B cell (primary cell): ENCODE measurements at regions not wholly inside any gene's neighbourhood (a gene's known extent, or its start where the extent isn't known, plus 50 kb on each side); places are given as distances from the start of the nearest gene placed in this dataset.

Experiments used
- ATAC-seq: fragments of 200-7000 bp; cut with Tn5 transposase; one replicate; pipeline ENCODE4 v1.10.0; 2021; ENCODE audit warnings: low read depth, mild to moderate bottlenecking, moderate number of reproducible peaks, moderate library complexity
- CTCF ChIA-PET: fragments of 350-600 bp; sonication (Branson Sonifier 250); formaldehyde crosslinking; loops from one replicate; lab custom pipeline; 2021; ENCODE audit warnings: antibody characterized with exemption, inconsistent platforms; lab: Charles Lee
- POLR2A ChIA-PET: fragments of 350-600 bp; sonication (Branson Sonifier 250); formaldehyde crosslinking; loops from one replicate; lab custom pipeline; 2021; ENCODE audit warnings: antibody characterized with exemption; lab: Charles Lee
- DNase-seq: peaks from one replicate; pipeline ENCODE4 v3.0.0; 2013
- H2AFZ ChIP-seq: 2 replicates; pipeline ENCODE4 v1.6.1; 2012; ENCODE audit warnings: mild to moderate bottlenecking, low read depth, low read length; ENCODE audit not compliant: insufficient read depth, poor library complexity, severe bottlenecking
- H3K27ac ChIP-seq, 2 donors: 1 replicate in 1 of 2; 2 replicates in 1 of 2; pipeline ENCODE4 v1.5.1; 2012 to 2013; ENCODE audit warnings: low read length in 2 of 2, mild to moderate bottlenecking in 2 of 2, moderate library complexity in 1 of 2
- H3K27me3 ChIP-seq, 4 experiments: fragments of 200-600 bp in 1 of 4; sonication (generic) in 1 of 4; replicated peaks in 1 of 4; 1 replicate in 2 of 4; 2 replicates in 2 of 4; pipeline versions ENCODE4 v1.6.1 to v1.7.0; 2013 to 2016; ENCODE audit warnings: low read length in 3 of 4, mild to moderate bottlenecking in 2 of 4, mixed read lengths in 1 of 4, moderate library complexity in 1 of 4; ENCODE audit not compliant: insufficient read depth in 4 of 4, control insufficient read depth in 3 of 4; ENCODE audit errors: control extremely low read depth in 1 of 4
- H3K36me3 ChIP-seq, 2 experiments: replicated peaks in 1 of 2; 1 replicate in 1 of 2; 2 replicates in 1 of 2; pipeline versions ENCODE4 v1.6.1 to v1.7.1; 2013; ENCODE audit warnings: low read length in 1 of 2; ENCODE audit not compliant: insufficient read depth in 2 of 2, control insufficient read depth in 1 of 2; ENCODE audit errors: control extremely low read depth in 1 of 2, extremely low read depth in 1 of 2
- H3K4me1 ChIP-seq, 2 donors: fragments of 200-600 bp in 1 of 2; sonication (generic) in 1 of 2; 1 replicate in 1 of 2; 2 replicates in 1 of 2; pipeline versions ENCODE4 v1.5.1 to v1.6.1; 2013 to 2017; ENCODE audit warnings: low read length in 2 of 2; ENCODE audit not compliant: control insufficient read depth in 2 of 2, insufficient read depth in 2 of 2
- H3K4me2 ChIP-seq: replicated peaks from 2 replicates; pipeline ENCODE3; 2012; ENCODE audit warnings: mild to moderate bottlenecking, low read depth, low read length; ENCODE audit not compliant: poor library complexity, severe bottlenecking
- H3K4me3 ChIP-seq, 5 experiments: fragments of 200-600 bp in 1 of 5; sonication (generic) in 1 of 5; 1 replicate in 3 of 5; 2 replicates in 2 of 5; pipeline versions ENCODE4 v1.5.1 to v1.7.0; 2011 to 2016; ENCODE audit warnings: low read length in 4 of 5, mild to moderate bottlenecking in 4 of 5, low read depth in 2 of 5, control low read depth in 1 of 5, moderate library complexity in 1 of 5; ENCODE audit not compliant: insufficient read depth in 1 of 5; ENCODE audit errors: control extremely low read depth in 1 of 5, extremely low read depth in 1 of 5
- H3K79me2 ChIP-seq: fragments of 200-600 bp; sonication (generic); one replicate; pipeline ENCODE4 v1.6.0; 2016; ENCODE audit warnings: low read length; ENCODE audit not compliant: control insufficient read depth, insufficient read depth
- H3K9ac ChIP-seq: fragments of 200-600 bp; sonication (generic); 2 replicates; pipeline ENCODE4 v1.6.1; 2017; ENCODE audit warnings: mild to moderate bottlenecking, low read length, moderate library complexity
- H3K9me3 ChIP-seq, 3 donors: one replicate each; pipeline versions ENCODE4 v1.6.1 to v1.7.1; 2013; ENCODE audit warnings: low read length in 2 of 3; ENCODE audit not compliant: control insufficient read depth in 2 of 3, insufficient read depth in 1 of 3; ENCODE audit errors: control extremely low read depth in 1 of 3
- H4K20me1 ChIP-seq: 2 replicates; pipeline ENCODE4 v1.6.0; 2012; ENCODE audit warnings: mild to moderate bottlenecking, low read length; ENCODE audit not compliant: insufficient read depth, control insufficient read depth, poor library complexity, severe bottlenecking
- H3K27ac Mint-ChIP-seq: one replicate; pipeline ENCODE4 v1.8.0; 2021; ENCODE audit warnings: mixed read lengths
- H3K27me3 Mint-ChIP-seq: one replicate; pipeline ENCODE4 v1.8.0; 2021; ENCODE audit warnings: mixed read lengths
- H3K4me1 Mint-ChIP-seq: one replicate; pipeline ENCODE4 v1.8.0; 2021; ENCODE audit warnings: mixed read lengths
- H3K4me3 Mint-ChIP-seq: one replicate; pipeline ENCODE4 v1.8.0; 2021; ENCODE audit warnings: mixed read lengths
- H3K9me3 Mint-ChIP-seq: one replicate; pipeline ENCODE4 v1.8.0; 2022; ENCODE audit warnings: mixed read lengths; ENCODE audit not compliant: insufficient read depth
- EZH2 ChIP-seq: IDR thresholded peaks from 2 replicates; pipeline ENCODE4 v1.6.1; 2012; ENCODE audit warnings: borderline replicate concordance, low read depth, mild to moderate bottlenecking, moderate library complexity, low read length; ENCODE audit not compliant: insufficient read depth, poor library complexity, severe bottlenecking
- WGBS: methylation state at CpG from one replicate; pipeline ENCODE4 v1.1.5; 2013; ENCODE audit warnings: missing lambda C conversion rate; ENCODE audit not compliant: insufficient coverage; 5-methylcytosine and 5-hydroxymethylcytosine counted together
- intact Hi-C: fragments of 100-400 bp; cut with micrococcal nuclease; formaldehyde crosslinking; loops from one replicate; pipeline ENCODE4 v1.10.0; 2022
- TF ChIP-seq, protein P1 (sequence below): fragments of 200-600 bp; IDR thresholded peaks from one replicate; pipeline ENCODE4 v1.8.0; 2022; ENCODE audit warnings: antibody characterized with exemption, mild to moderate bottlenecking

DNA sequence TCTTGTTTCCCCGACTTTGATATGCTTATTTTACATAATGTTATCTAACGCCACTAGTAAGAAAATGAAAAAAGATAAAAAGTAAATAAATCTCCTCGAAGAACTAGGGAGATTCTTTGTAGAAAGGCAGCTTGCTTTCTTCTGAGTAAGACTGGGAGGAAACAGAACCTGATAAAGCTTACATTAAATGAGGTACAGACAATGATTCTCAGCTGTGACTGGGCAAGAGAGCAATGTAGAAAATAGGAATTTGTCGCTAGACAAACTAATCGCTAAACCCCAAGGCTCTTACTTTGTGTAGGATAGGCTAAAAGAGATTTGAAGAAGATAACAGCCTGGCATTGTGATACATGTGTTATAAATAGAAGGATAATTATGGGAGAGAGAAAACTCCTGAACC is 919.0 kb upstream of the ALCAM start:
- ChIA-PET POLR2A (no interaction called here), CTCF (no interaction called here)
- Histone ChIP-seq H3K9me3 (no peaks in the 10 kb centered on the region), H3K36me3 (no peaks in the 10 kb centered on the region), H3K9ac (no peak overlapping the region), H4K20me1 (no peaks in the 10 kb centered on the region), H3K4me3 (no peak overlapping the region), H3K27me3 (no peaks in the 10 kb centered on the region), H3K27ac (no peak overlapping the region), H3K4me2 (no peak overlapping the region), H3K79me2 (no peaks in the 10 kb centered on the region), H2AFZ (no peak overlapping the region), H3K4me1 (no peaks in the 10 kb centered on the region)
- peaks cover 3% of the 10 kb centered on the region for H3K9me3 Mint-ChIP-seq
- intact Hi-C loops, result no loop called here
- TF ChIP-seq EZH2, result no peak
- TF ChIP-seq, protein P1, sequence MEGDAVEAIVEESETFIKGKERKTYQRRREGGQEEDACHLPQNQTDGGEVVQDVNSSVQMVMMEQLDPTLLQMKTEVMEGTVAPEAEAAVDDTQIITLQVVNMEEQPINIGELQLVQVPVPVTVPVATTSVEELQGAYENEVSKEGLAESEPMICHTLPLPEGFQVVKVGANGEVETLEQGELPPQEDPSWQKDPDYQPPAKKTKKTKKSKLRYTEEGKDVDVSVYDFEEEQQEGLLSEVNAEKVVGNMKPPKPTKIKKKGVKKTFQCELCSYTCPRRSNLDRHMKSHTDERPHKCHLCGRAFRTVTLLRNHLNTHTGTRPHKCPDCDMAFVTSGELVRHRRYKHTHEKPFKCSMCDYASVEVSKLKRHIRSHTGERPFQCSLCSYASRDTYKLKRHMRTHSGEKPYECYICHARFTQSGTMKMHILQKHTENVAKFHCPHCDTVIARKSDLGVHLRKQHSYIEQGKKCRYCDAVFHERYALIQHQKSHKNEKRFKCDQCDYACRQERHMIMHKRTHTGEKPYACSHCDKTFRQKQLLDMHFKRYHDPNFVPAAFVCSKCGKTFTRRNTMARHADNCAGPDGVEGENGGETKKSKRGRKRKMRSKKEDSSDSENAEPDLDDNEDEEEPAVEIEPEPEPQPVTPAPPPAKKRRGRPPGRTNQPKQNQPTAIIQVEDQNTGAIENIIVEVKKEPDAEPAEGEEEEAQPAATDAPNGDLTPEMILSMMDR, result no peak
- no peak overlapping the region for H3K27ac Mint-ChIP-seq
- ATAC-seq, result no peak
- no peaks in the 10 kb centered on the region for H3K4me1 Mint-ChIP-seq
- no peaks in the 10 kb centered on the region for H3K27me3 Mint-ChIP-seq
- DNase-seq, result no peak
- H3K4me3 Mint-ChIP-seq, result no peak overlapping the region
- WGBS, result 29% methylated on average over 1 of the region's 5 CpGs

DNA sequence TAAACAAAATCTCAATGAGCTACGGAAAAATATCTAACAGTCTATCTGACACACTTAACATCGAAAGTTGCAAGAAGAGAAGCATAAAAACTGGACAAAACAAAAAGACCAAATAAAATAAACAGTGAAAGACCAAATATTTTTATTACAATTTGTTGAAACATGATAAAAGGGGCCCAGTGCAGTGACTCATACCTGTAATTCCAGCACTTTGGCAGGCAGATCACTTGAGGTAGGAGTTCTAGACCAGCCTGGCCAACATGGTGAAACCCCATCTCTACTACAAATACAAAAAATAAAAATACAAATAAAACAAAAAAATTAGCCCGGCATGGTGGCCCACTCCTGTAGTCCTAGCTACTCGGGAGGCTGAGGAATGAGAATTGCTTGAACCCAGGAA is 914.0 kb upstream of the ALCAM start:
- no peaks in the 10 kb centered on the region for H3K27me3 ChIP-seq
- H3K4me3 ChIP-seq, result no peak overlapping the region
- TF ChIP-seq, protein P1, result no peak
- TF ChIP-seq EZH2, result no peak
- H3K9ac ChIP-seq, result no peak overlapping the region
- no peaks in the 10 kb centered on the region for H4K20me1 ChIP-seq
- Mint-ChIP-seq H3K9me3 (peaks cover 3% of the 10 kb centered on the region), H3K27me3 (no peaks in the 10 kb centered on the region), H3K4me3 (no peak overlapping the region), H3K4me1 (no peaks in the 10 kb centered on the region), H3K27ac (no peak overlapping the region)
- 100% methylated on average over 2 of the region's 4 CpGs for WGBS
- intact Hi-C loops, result no loop called here
- no peak overlapping the region for H2AFZ ChIP-seq
- no peak for ATAC-seq
- no peak overlapping the region for H3K4me2 ChIP-seq
- no peaks in the 10 kb centered on the region for H3K9me3 ChIP-seq
- DNase-seq, result no peak
- POLR2A ChIA-PET, result no interaction called here
- CTCF ChIA-PET, result no interaction called here
- H3K79me2 ChIP-seq, result no peaks in the 10 kb centered on the region
- H3K4me1 ChIP-seq, result no peaks in the 10 kb centered on the region
- no peaks in the 10 kb centered on the region for H3K36me3 ChIP-seq
- no peak overlapping the region for H3K27ac ChIP-seq
